ENCODE measurements at regions not wholly inside any gene's neighbourhood (a gene's known extent, or its start where the extent isn't known, plus 50 kb on each side); places are given as distances from the start of the nearest gene placed in this dataset.

- intact Hi-C loops (cut with micrococcal nuclease): no loop called here
Observed at GRCh38 chr4:106450249-106450648, 81.7 kb upstream of the GIMD1 start.

GRCh38 chr4:106444557-106444956 lies 76.0 kb upstream of the GIMD1 start:
- Mint-ChIP-seq H3K27me3 (peaks cover 0 to 15% (median 7%) of the 10 kb centered on the region in 5 donors), H3K9me3 (peaks cover 0 to 12% (median 2%) of the 10 kb centered on the region in 11 donors), H3K36me3 (no peaks in the 10 kb centered on the region), H3K4me1 (no peaks in the 10 kb centered on the region), H3K4me3 (no peak overlapping the region), H3K27ac (no peak overlapping the region)
- Histone ChIP-seq H3K36me3 (ENCODE audit: control insufficient read depth in 2 of 3, insufficient read depth in 3 of 3, low read length in 3 of 3) (no peaks in the 10 kb centered on the region), H3K9me3 (ENCODE audit: control insufficient read depth in 2 of 3, low read length in 3 of 3) (peaks cover 0 to 5% (median 0%) of the 10 kb centered on the region in 3 experiments), H3K4me3 (ENCODE audit: low read length) (no peak overlapping the region), H3K4me1 (ENCODE audit: control insufficient read depth in 2 of 2, insufficient read depth in 2 of 2, low read length in 2 of 2) (no peaks in the 10 kb centered on the region), H3K27me3 (ENCODE audit: control insufficient read depth in 2 of 2, insufficient read depth in 2 of 2, low read length in 2 of 2) (no peaks in the 10 kb centered on the region), H3K27ac (ENCODE audit: low read depth, low read length) (no peak overlapping the region)
- ChIA-PET POLR2A (no interaction called here), CTCF (no interaction called here)
- intact Hi-C loops (cut with micrococcal nuclease): no loop called here
- ATAC-seq (no peak), DNase-seq (no peak)

More at GRCh38 chr4:106450249-106450648, 81.7 kb upstream of the GIMD1 start:
- CTCF ChIA-PET: no interaction called here
- no peaks in the 10 kb centered on the region for H3K27me3 ChIP-seq (ENCODE audit: control insufficient read depth in 2 of 2, insufficient read depth in 2 of 2, low read length in 2 of 2)
- H3K9me3 Mint-ChIP-seq: peaks cover 0 to 12% (median under 1%) of the 10 kb centered on the region in 11 donors
- DNase-seq (no peak), ATAC-seq (no peak)
- no peak overlapping the region for H3K27ac ChIP-seq (ENCODE audit: low read depth, low read length)
- peaks cover 0 to 26% (median 5%) of the 10 kb centered on the region in 5 donors for H3K27me3 Mint-ChIP-seq
- no peaks in the 10 kb centered on the region for H3K4me1 ChIP-seq (ENCODE audit: control insufficient read depth in 2 of 2, insufficient read depth in 2 of 2, low read length in 2 of 2)
- H3K9me3 ChIP-seq (ENCODE audit: control insufficient read depth in 2 of 3, low read length in 3 of 3): peaks cover 0 to 5% (median 0%) of the 10 kb centered on the region in 3 experiments
- H3K36me3 Mint-ChIP-seq: no peaks in the 10 kb centered on the region
- H3K36me3 ChIP-seq (ENCODE audit: control insufficient read depth in 2 of 3, insufficient read depth in 3 of 3, low read length in 3 of 3): no peaks in the 10 kb centered on the region
- no peak overlapping the region for H3K27ac Mint-ChIP-seq
- no peak overlapping the region for H3K4me3 ChIP-seq (ENCODE audit: low read length)
- POLR2A ChIA-PET: no interaction called here
- H3K4me3 Mint-ChIP-seq: no peak overlapping the region
- H3K4me1 Mint-ChIP-seq: no peaks in the 10 kb centered on the region

DNA sequence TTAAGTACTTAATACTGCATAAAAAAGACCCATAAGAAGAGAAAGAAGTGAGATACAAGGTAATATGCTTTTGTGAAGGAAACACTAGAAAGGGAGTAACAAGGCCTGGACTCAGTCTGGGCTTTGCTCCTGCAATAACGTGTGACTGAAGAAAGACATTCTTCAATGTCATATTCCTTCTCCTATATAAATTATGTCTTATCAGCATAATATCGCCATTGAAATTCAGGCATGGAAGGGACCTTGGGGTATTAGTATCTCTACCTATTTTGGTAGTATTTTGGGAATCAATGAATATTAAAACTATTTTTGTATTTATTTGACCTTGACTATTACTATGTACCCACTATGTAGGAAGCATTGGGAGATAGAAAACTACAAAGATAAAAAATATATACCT lies 62.2 kb upstream of the GIMD1 start:
- DNase-seq (no peak), ATAC-seq (no peak)
- no peaks in the 10 kb centered on the region for H3K4me1 Mint-ChIP-seq
- H3K27me3 Mint-ChIP-seq: peaks cover 0 to 10% (median 3%) of the 10 kb centered on the region in 5 donors
- H3K9me3 ChIP-seq (ENCODE audit: control insufficient read depth in 2 of 3, low read length in 3 of 3): no peaks in the 10 kb centered on the region
- no peaks in the 10 kb centered on the region for H3K36me3 Mint-ChIP-seq
- no peak overlapping the region for H3K4me3 ChIP-seq (ENCODE audit: low read length)
- H3K9me3 Mint-ChIP-seq: peaks cover 0 to 5% (median 0%) of the 10 kb centered on the region in 11 donors
- H3K27me3 ChIP-seq (ENCODE audit: control insufficient read depth in 2 of 2, insufficient read depth in 2 of 2, low read length in 2 of 2): no peaks in the 10 kb centered on the region
- intact Hi-C loops (cut with micrococcal nuclease): no loop called here
- H3K36me3 ChIP-seq (ENCODE audit: control insufficient read depth in 2 of 3, insufficient read depth in 3 of 3, low read length in 3 of 3): no peaks in the 10 kb centered on the region
- no peak overlapping the region for H3K27ac Mint-ChIP-seq
- H3K4me3 Mint-ChIP-seq: no peak overlapping the region
- POLR2A ChIA-PET: no interaction called here
- no peaks in the 10 kb centered on the region for H3K4me1 ChIP-seq (ENCODE audit: control insufficient read depth in 2 of 2, insufficient read depth in 2 of 2, low read length in 2 of 2)
- no peak overlapping the region for H3K27ac ChIP-seq (ENCODE audit: low read depth, low read length)
- CTCF ChIA-PET: no interaction called here

DNA sequence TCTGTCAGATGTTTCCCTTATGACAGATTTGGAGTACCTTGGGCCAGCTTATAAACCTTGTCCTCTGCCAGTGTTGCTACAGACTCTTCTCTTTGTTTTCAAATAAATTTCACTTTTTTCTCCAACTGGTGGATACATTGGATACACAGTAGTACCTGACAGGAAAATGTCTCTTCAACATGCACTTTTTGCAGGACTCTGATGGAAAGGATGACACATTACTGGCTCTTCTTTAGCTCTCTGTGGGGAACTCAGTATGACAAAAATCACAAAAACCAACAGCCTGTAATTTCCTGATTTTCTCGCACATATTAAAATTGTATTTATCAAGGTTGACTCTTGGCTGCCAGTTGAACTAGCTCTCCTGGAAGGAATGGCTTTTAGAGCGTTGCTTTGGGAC lies 61.3 kb upstream of the GIMD1 start:
- ChIA-PET POLR2A (no interaction called here), CTCF (no interaction called here)
- Histone ChIP-seq H3K36me3 (ENCODE audit: control insufficient read depth in 2 of 3, insufficient read depth in 3 of 3, low read length in 3 of 3) (no peaks in the 10 kb centered on the region), H3K9me3 (ENCODE audit: control insufficient read depth in 2 of 3, low read length in 3 of 3) (no peaks in the 10 kb centered on the region), H3K4me1 (ENCODE audit: control insufficient read depth in 2 of 2, insufficient read depth in 2 of 2, low read length in 2 of 2) (no peaks in the 10 kb centered on the region), H3K4me3 (ENCODE audit: low read length) (no peak overlapping the region), H3K27me3 (ENCODE audit: control insufficient read depth in 2 of 2, insufficient read depth in 2 of 2, low read length in 2 of 2) (no peaks in the 10 kb centered on the region), H3K27ac (ENCODE audit: low read depth, low read length) (no peak overlapping the region)
- H3K4me3 Mint-ChIP-seq: no peak overlapping the region
- peaks cover 0 to 5% (median 0%) of the 10 kb centered on the region in 11 donors for H3K9me3 Mint-ChIP-seq
- no peak for DNase-seq
- no peak overlapping the region for H3K27ac Mint-ChIP-seq
- no peak for ATAC-seq
- H3K36me3 Mint-ChIP-seq: no peaks in the 10 kb centered on the region
- intact Hi-C loops (cut with micrococcal nuclease): no loop called here
- H3K27me3 Mint-ChIP-seq: peaks cover 0 to 10% (median 3%) of the 10 kb centered on the region in 5 donors
- H3K4me1 Mint-ChIP-seq: no peaks in the 10 kb centered on the region

DNA sequence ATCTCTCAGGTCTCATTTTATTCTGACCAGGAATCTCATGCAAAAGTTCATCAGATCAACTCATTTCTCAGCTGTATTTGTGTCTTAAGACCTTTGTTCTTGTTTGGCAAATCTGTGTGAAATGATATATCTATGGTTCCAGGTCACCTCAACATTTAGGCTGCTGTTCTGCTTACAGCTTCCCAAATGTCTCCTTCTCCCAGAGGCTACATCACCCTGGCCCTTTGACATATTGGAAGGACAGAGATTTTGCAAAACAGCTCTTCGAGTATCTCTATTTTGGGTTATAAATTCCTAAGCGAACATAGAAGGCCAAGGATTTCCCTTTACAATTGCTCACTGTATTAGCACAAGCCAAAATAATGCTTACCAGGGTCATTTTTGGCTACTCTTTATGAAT lies 57.5 kb upstream of the GIMD1 start:
- Histone ChIP-seq H3K4me1 (ENCODE audit: control insufficient read depth in 2 of 2, insufficient read depth in 2 of 2, low read length in 2 of 2) (no peaks in the 10 kb centered on the region), H3K9me3 (ENCODE audit: control insufficient read depth in 2 of 3, low read length in 3 of 3) (no peaks in the 10 kb centered on the region), H3K27ac (ENCODE audit: low read depth, low read length) (no peak overlapping the region), H3K27me3 (ENCODE audit: control insufficient read depth in 2 of 2, insufficient read depth in 2 of 2, low read length in 2 of 2) (no peaks in the 10 kb centered on the region), H3K36me3 (ENCODE audit: control insufficient read depth in 2 of 3, insufficient read depth in 3 of 3, low read length in 3 of 3) (no peaks in the 10 kb centered on the region), H3K4me3 (ENCODE audit: low read length) (no peak overlapping the region)
- Mint-ChIP-seq H3K4me1 (no peaks in the 10 kb centered on the region), H3K36me3 (no peaks in the 10 kb centered on the region), H3K9me3 (peaks cover 0 to 4% (median 0%) of the 10 kb centered on the region in 11 donors), H3K27me3 (peaks cover 0 to 15% (median 11%) of the 10 kb centered on the region in 5 donors), H3K4me3 (no peak overlapping the region), H3K27ac (no peak overlapping the region)
- intact Hi-C loops (cut with micrococcal nuclease): no loop called here
- CTCF ChIA-PET: no interaction called here
- ATAC-seq (no peak), DNase-seq (no peak)
- POLR2A ChIA-PET: no interaction called here

GRCh38 chr4:106425576-106425975 lies 57.0 kb upstream of the GIMD1 start:
- ChIA-PET CTCF (no interaction called here), POLR2A (no interaction called here)
- no peaks in the 10 kb centered on the region for H3K9me3 ChIP-seq (ENCODE audit: control insufficient read depth in 2 of 3, low read length in 3 of 3)
- H3K4me1 ChIP-seq (ENCODE audit: control insufficient read depth in 2 of 2, insufficient read depth in 2 of 2, low read length in 2 of 2): no peaks in the 10 kb centered on the region
- no peaks in the 10 kb centered on the region for H3K36me3 ChIP-seq (ENCODE audit: control insufficient read depth in 2 of 3, insufficient read depth in 3 of 3, low read length in 3 of 3)
- ATAC-seq: no peak
- no peak overlapping the region for H3K27ac Mint-ChIP-seq
- no peak overlapping the region for H3K4me3 ChIP-seq (ENCODE audit: low read length)
- no peak for DNase-seq
- H3K27me3 Mint-ChIP-seq: peaks cover 0 to 18% (median 11%) of the 10 kb centered on the region in 5 donors
- no peak overlapping the region for H3K27ac ChIP-seq (ENCODE audit: low read depth, low read length)
- intact Hi-C loops (cut with micrococcal nuclease): no loop called here
- H3K4me1 Mint-ChIP-seq: no peaks in the 10 kb centered on the region
- peaks cover 0 to 4% (median 0%) of the 10 kb centered on the region in 11 donors for H3K9me3 Mint-ChIP-seq
- H3K4me3 Mint-ChIP-seq: no peak overlapping the region
- H3K36me3 Mint-ChIP-seq: no peaks in the 10 kb centered on the region
- H3K27me3 ChIP-seq (ENCODE audit: control insufficient read depth in 2 of 2, insufficient read depth in 2 of 2, low read length in 2 of 2): no peaks in the 10 kb centered on the region

- no peaks in the 10 kb centered on the region for H3K9me3 ChIP-seq (ENCODE audit: control insufficient read depth in 2 of 3, low read length in 3 of 3)
- ChIA-PET POLR2A (no interaction called here), CTCF (no interaction called here)
- no peak overlapping the region for H3K27ac ChIP-seq (ENCODE audit: low read depth, low read length)
- peaks cover 0 to 4% (median 0%) of the 10 kb centered on the region in 11 donors for H3K9me3 Mint-ChIP-seq
- no peak for ATAC-seq
- no peak overlapping the region for H3K27ac Mint-ChIP-seq
- no peaks in the 10 kb centered on the region for H3K4me1 ChIP-seq (ENCODE audit: control insufficient read depth in 2 of 2, insufficient read depth in 2 of 2, low read length in 2 of 2)
- H3K4me3 ChIP-seq (ENCODE audit: low read length): no peak overlapping the region
- H3K36me3 Mint-ChIP-seq: no peaks in the 10 kb centered on the region
- no peak for DNase-seq
- H3K27me3 Mint-ChIP-seq: peaks cover 0 to 18% (median 7%) of the 10 kb centered on the region in 5 donors
- no peaks in the 10 kb centered on the region for H3K4me1 Mint-ChIP-seq
- H3K27me3 ChIP-seq (ENCODE audit: control insufficient read depth in 2 of 2, insufficient read depth in 2 of 2, low read length in 2 of 2): no peaks in the 10 kb centered on the region
- intact Hi-C loops (cut with micrococcal nuclease): no loop called here
- H3K36me3 ChIP-seq (ENCODE audit: control insufficient read depth in 2 of 3, insufficient read depth in 3 of 3, low read length in 3 of 3): no peaks in the 10 kb centered on the region
- H3K4me3 Mint-ChIP-seq: no peak overlapping the region
Observed at GRCh38 chr4:106424426-106424825, 55.8 kb upstream of the GIMD1 start.

Data from naive thymus-derived CD4-positive, alpha-beta T cell (primary cell).